HCT116 (cell line): ENCODE measurements at regions not wholly inside any gene's neighbourhood (a gene's known extent, or its start where the extent isn't known, plus 50 kb on each side); places are given as distances from the start of the nearest gene placed in this dataset.

Experiments
- ATAC-seq: fragments of 200-7000 bp; cut with Tn5 transposase; 2 replicates; pipeline ENCODE4 v1.9.1; 2020; ENCODE audit warnings: mild to moderate bottlenecking, moderate library complexity
- BruUV-seq: library from RNA; stranded (reverse); fragments of 400-500 nt; replicated peaks from 2 replicates; lab custom pipeline; 2021; lab: Mats Ljungman, UMichigan
- CTCF ChIA-PET: fragments of 300-600 bp; sonication (Branson Sonifier 250); formaldehyde crosslinking; loops from one replicate; lab custom pipeline; 2021; ENCODE audit warnings: antibody characterized with exemption; lab: Charles Lee
- POLR2A ChIA-PET: fragments of 300-600, 350-600 bp; sonication (Branson Sonifier 250); formaldehyde crosslinking; loops from one replicate; lab custom pipeline; 2021; ENCODE audit warnings: antibody characterized with exemption; lab: Charles Lee
- RAD21 ChIA-PET, 2 experiments: fragments of 300-600 bp; sonication (Branson Sonifier 250); formaldehyde crosslinking; loops; one replicate each; lab custom pipeline; 2023; ENCODE audit warnings: low total read pairs in 2 of 2; ENCODE audit not compliant: uncharacterized antibody in 2 of 2, unreplicated experiment in 2 of 2, low non-redundant PET in 1 of 2; lab: Charles Lee
- DNase-seq: peaks from one replicate; pipeline ENCODE4 v3.0.0-alpha.2; 2010; ENCODE audit warnings: low read depth, low spot score
- H2AFZ ChIP-seq: fragments of 200-600 bp; shearing (Covaris generic), sonication (generic); 2 replicates; pipeline ENCODE4 v1.6.1; 2017; ENCODE audit warnings: low read depth, mixed run types, mixed read lengths, antibody characterized with exemption, low read length; ENCODE audit not compliant: poor library complexity, severe bottlenecking
- H3K27ac ChIP-seq: 2 replicates; pipeline ENCODE4 v1.5.1; 2012; ENCODE audit warnings: low read depth, low read length
- H3K27me3 ChIP-seq: fragments of 200-600 bp; sonication (generic); 2 replicates; pipeline ENCODE4 v1.6.1; 2016; ENCODE audit warnings: mixed run types, low read length, mixed read lengths; ENCODE audit not compliant: insufficient read depth
- H3K36me3 ChIP-seq, 2 experiments: fragments of 200-500 bp in 1 of 2; fragments of 200-600 bp in 1 of 2; sonication (Bioruptor generic) in 1 of 2; sonication (generic) in 1 of 2; 2 replicates each; pipeline versions ENCODE4 v1.5.1 to v1.6.1; 2014 to 2016; ENCODE audit warnings: low read length in 2 of 2, inconsistent platforms in 1 of 2, mixed read lengths in 1 of 2, mixed run types in 1 of 2; ENCODE audit not compliant: insufficient read depth in 2 of 2, control insufficient read depth in 1 of 2
- H3K4me1 ChIP-seq, 2 experiments: fragments of 200-600 bp in 1 of 2; sonication (generic) in 1 of 2; 2 replicates each; pipeline versions ENCODE4 v1.5.1 to v1.6.1; 2012 to 2017; ENCODE audit warnings: low read length in 2 of 2, inconsistent platforms in 1 of 2, mild to moderate bottlenecking in 1 of 2, mixed read lengths in 1 of 2, mixed run types in 1 of 2, moderate library complexity in 1 of 2; ENCODE audit not compliant: insufficient read depth in 2 of 2, control insufficient read depth in 1 of 2
- H3K4me2 ChIP-seq: fragments of 200-600 bp; sonication (generic); 2 replicates; pipeline ENCODE4 v1.6.1; 2017; ENCODE audit warnings: mixed run types, low read length, mixed read lengths
- H3K4me3 ChIP-seq, 2 experiments: fragments of 200-600 bp in 1 of 2; sonication (generic) in 1 of 2; replicated peaks in 1 of 2; 2 replicates each; pipeline ENCODE4 v1.5.1; 2011 to 2016; ENCODE audit warnings: low read length in 2 of 2, control low read depth in 1 of 2, low read depth in 1 of 2, mild to moderate bottlenecking in 1 of 2, mixed read lengths in 1 of 2, mixed run types in 1 of 2
- H3K79me2 ChIP-seq: fragments of 200-600 bp; sonication (generic); 2 replicates; pipeline ENCODE4 v1.6.1; 2017; ENCODE audit warnings: mild to moderate bottlenecking, mixed run types, low read length, moderate library complexity, mixed read lengths; ENCODE audit not compliant: insufficient read depth
- H3K9ac ChIP-seq: fragments of 200-600 bp; sonication (generic); 2 replicates; pipeline ENCODE4 v1.6.1; 2016; ENCODE audit warnings: low read length, mixed read lengths
- H3K9me2 ChIP-seq: fragments of 200-600 bp; sonication (generic), shearing (Covaris generic); 2 replicates; pipeline ENCODE4 v1.6.1; 2017; ENCODE audit warnings: mixed run types, mild to moderate bottlenecking, moderate library complexity; ENCODE audit not compliant: insufficient read depth
- H3K9me3 ChIP-seq, 2 experiments: fragments of 200-500 bp in 1 of 2; fragments of 200-600 bp in 1 of 2; sonication (Bioruptor generic) in 1 of 2; sonication (generic) in 1 of 2; 2 replicates each; pipeline ENCODE4 v1.6.1; 2014 to 2017; ENCODE audit warnings: low read length in 2 of 2, mixed read lengths in 2 of 2, inconsistent platforms in 1 of 2, low read depth in 1 of 2, mild to moderate bottlenecking in 1 of 2, mixed run types in 1 of 2, moderate library complexity in 1 of 2; ENCODE audit not compliant: control insufficient read depth in 1 of 2, insufficient read depth in 1 of 2
- H4K20me1 ChIP-seq: fragments of 200-600 bp; sonication (generic), shearing (Covaris generic); 2 replicates; pipeline ENCODE4 v1.6.1; 2017; ENCODE audit warnings: mixed run types, mild to moderate bottlenecking, moderate library complexity; ENCODE audit not compliant: insufficient read depth
- CTCF ChIP-seq, 3 experiments: fragments of 200-600 bp in 1 of 3; sonication (generic) in 1 of 3; IDR thresholded peaks in 2 of 3; conservative IDR thresholded peaks in 1 of 3; 2 replicates each; pipeline ENCODE4 v1.5.1; 2012 to 2017; ENCODE audit warnings: low read depth in 2 of 3, low read length in 2 of 3, antibody characterized with exemption in 1 of 3, borderline replicate concordance in 1 of 3, control low read depth in 1 of 3, mild to moderate bottlenecking in 1 of 3, mixed read lengths in 1 of 3, mixed run types in 1 of 3, moderate library complexity in 1 of 3; ENCODE audit not compliant: insufficient read depth in 1 of 3
- EGR1 ChIP-seq: IDR thresholded peaks from 2 replicates; pipeline ENCODE4 v1.6.1; 2012; ENCODE audit warnings: low read depth
- ELF1 ChIP-seq: IDR thresholded peaks from 2 replicates; pipeline ENCODE4 v1.6.1; 2012; ENCODE audit warnings: low read depth, borderline replicate concordance
- EZH2 ChIP-seq: fragments of 200-600 bp; sonication (generic); IDR thresholded peaks from 2 replicates; pipeline ENCODE4 v1.6.1; 2017; ENCODE audit warnings: antibody characterized with exemption, mixed run types
- EZH2phosphoT487 ChIP-seq: fragments of 200-600 bp; IDR thresholded peaks from 2 replicates; pipeline ENCODE4 v1.6.1; 2018; ENCODE audit warnings: antibody characterized with exemption, borderline replicate concordance
- FOSL1 ChIP-seq: IDR thresholded peaks from 2 replicates; pipeline ENCODE4 v1.6.1; 2012; ENCODE audit warnings: low read depth
- JUND ChIP-seq: IDR thresholded peaks from 2 replicates; pipeline ENCODE4 v1.6.1; 2012
- POLR2A ChIP-seq: IDR thresholded peaks from 2 replicates; pipeline ENCODE4 v1.7.0; 2011; ENCODE audit warnings: borderline replicate concordance; ENCODE audit not compliant: insufficient read depth, insufficient read length; ENCODE audit errors: extremely low read depth
- POLR2AphosphoS5 ChIP-seq: IDR thresholded peaks from 2 replicates; pipeline ENCODE4 v1.6.1; 2011; ENCODE audit warnings: mild to moderate bottlenecking, low read depth, low read length, moderate library complexity
- RAD21 ChIP-seq: IDR thresholded peaks from 2 replicates; pipeline ENCODE4 v1.6.1; 2012; ENCODE audit warnings: low read depth, mild to moderate bottlenecking
- SIN3A ChIP-seq: IDR thresholded peaks from 2 replicates; pipeline ENCODE4 v1.6.1; 2012; ENCODE audit warnings: low read depth
- SP1 ChIP-seq: IDR thresholded peaks from 2 replicates; pipeline ENCODE4 v1.6.1; 2012; ENCODE audit warnings: low read depth
- SRF ChIP-seq: IDR thresholded peaks from 2 replicates; pipeline ENCODE4 v1.6.1; 2012; ENCODE audit warnings: low read depth
- TCF7L2 ChIP-seq: IDR thresholded peaks from 2 replicates; pipeline ENCODE4 v1.7.0; 2011; ENCODE audit warnings: borderline replicate concordance, inconsistent platforms; ENCODE audit not compliant: insufficient read depth, insufficient read length; ENCODE audit errors: extremely low read depth
- YY1 ChIP-seq: IDR thresholded peaks from 2 replicates; pipeline ENCODE4 v1.6.1; 2011; ENCODE audit warnings: low read length, low read depth, moderate library complexity, mild to moderate bottlenecking; ENCODE audit not compliant: insufficient replicate concordance; ENCODE audit errors: extremely low read depth
- ZFX ChIP-seq: fragments of 450-650 bp; IDR thresholded peaks from 2 replicates; pipeline ENCODE4 v1.6.1; 2017
- ZNF274 ChIP-seq: fragments of 200-500 bp; sonication (Bioruptor generic); IDR thresholded peaks from 2 replicates; pipeline ENCODE4 v1.6.1; 2014; ENCODE audit warnings: mild to moderate bottlenecking, low read depth, low read length, inconsistent platforms
- intact Hi-C: fragments of 100-400 bp; cut with micrococcal nuclease; formaldehyde crosslinking; loops from 2 replicates; pipeline ENCODE4 v1.10.0; 2022
- TF ChIP-seq, protein P1 (sequence below): IDR thresholded peaks from 2 replicates; pipeline ENCODE4 v1.6.1; 2012
- TF ChIP-seq, protein P2 (sequence below): IDR thresholded peaks from 2 replicates; pipeline ENCODE4 v1.6.1; 2011; ENCODE audit warnings: mild to moderate bottlenecking, low read length, moderate library complexity; ENCODE audit not compliant: insufficient replicate concordance; ENCODE audit errors: extremely low read depth
- TF ChIP-seq, protein P3 (sequence below): IDR thresholded peaks from 2 replicates; pipeline ENCODE4 v1.6.1; 2012; ENCODE audit warnings: low read depth

DNA sequence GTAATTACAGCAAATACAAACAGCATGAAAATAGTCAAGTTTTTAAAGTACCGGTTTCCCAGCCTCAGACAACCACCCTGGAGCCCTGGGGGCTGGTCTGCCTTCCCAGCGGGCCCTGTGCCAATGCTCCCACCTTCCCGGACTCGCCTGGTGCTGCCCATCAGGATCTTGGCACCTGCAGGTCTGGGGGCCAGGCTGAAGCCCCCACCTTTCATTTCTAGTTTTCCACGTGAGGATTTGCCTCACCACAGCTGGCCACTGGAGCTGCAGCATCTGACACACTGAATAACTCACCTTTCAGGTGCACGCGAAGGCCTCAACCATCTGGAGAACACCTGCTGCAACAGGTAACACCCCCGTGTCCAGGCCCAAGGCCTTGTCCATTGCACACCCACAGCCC, 108.7 kb upstream of the THY1 start:
- H3K9ac ChIP-seq, result no peak overlapping the region
- ATAC-seq (no peak), DNase-seq (no peak)
- no peaks in the 10 kb centered on the region for H4K20me1 ChIP-seq
- no peaks in the 10 kb centered on the region for H3K79me2 ChIP-seq
- intact Hi-C loops, result no loop called here
- TF ChIP-seq, protein P1, sequence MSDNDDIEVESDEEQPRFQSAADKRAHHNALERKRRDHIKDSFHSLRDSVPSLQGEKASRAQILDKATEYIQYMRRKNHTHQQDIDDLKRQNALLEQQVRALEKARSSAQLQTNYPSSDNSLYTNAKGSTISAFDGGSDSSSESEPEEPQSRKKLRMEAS, result no peak
- no peak for TF ChIP-seq YY1
- no peak for TF ChIP-seq SP1
- TF ChIP-seq JUND, result no peak
- no peak for TF ChIP-seq EZH2
- TF ChIP-seq TCF7L2, result no peak
- no peak for TF ChIP-seq CTCF (IDR thresholded peaks at IDR 0.05 in 2 of 3, conservative IDR thresholded peaks at IDR 0.05 in 1 of 3; ENCODE audit: borderline replicate concordance in 1 of 3, insufficient read depth in 1 of 3, low read depth in 2 of 3, low read length in 2 of 3)
- TF ChIP-seq, protein P2, sequence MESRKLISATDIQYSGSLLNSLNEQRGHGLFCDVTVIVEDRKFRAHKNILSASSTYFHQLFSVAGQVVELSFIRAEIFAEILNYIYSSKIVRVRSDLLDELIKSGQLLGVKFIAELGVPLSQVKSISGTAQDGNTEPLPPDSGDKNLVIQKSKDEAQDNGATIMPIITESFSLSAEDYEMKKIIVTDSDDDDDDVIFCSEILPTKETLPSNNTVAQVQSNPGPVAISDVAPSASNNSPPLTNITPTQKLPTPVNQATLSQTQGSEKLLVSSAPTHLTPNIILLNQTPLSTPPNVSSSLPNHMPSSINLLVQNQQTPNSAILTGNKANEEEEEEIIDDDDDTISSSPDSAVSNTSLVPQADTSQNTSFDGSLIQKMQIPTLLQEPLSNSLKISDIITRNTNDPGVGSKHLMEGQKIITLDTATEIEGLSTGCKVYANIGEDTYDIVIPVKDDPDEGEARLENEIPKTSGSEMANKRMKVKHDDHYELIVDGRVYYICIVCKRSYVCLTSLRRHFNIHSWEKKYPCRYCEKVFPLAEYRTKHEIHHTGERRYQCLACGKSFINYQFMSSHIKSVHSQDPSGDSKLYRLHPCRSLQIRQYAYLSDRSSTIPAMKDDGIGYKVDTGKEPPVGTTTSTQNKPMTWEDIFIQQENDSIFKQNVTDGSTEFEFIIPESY, result no peak
- no peak for TF ChIP-seq ZNF274
- no peak for TF ChIP-seq EZH2phosphoT487
- TF ChIP-seq POLR2A, result no peak
- no peak for TF ChIP-seq EGR1
- no peak for TF ChIP-seq RAD21
- TF ChIP-seq POLR2AphosphoS5, result no peak
- TF ChIP-seq FOSL1, result no peak
- no peak for TF ChIP-seq ZFX
- no peak for TF ChIP-seq SIN3A
- TF ChIP-seq, protein P3, sequence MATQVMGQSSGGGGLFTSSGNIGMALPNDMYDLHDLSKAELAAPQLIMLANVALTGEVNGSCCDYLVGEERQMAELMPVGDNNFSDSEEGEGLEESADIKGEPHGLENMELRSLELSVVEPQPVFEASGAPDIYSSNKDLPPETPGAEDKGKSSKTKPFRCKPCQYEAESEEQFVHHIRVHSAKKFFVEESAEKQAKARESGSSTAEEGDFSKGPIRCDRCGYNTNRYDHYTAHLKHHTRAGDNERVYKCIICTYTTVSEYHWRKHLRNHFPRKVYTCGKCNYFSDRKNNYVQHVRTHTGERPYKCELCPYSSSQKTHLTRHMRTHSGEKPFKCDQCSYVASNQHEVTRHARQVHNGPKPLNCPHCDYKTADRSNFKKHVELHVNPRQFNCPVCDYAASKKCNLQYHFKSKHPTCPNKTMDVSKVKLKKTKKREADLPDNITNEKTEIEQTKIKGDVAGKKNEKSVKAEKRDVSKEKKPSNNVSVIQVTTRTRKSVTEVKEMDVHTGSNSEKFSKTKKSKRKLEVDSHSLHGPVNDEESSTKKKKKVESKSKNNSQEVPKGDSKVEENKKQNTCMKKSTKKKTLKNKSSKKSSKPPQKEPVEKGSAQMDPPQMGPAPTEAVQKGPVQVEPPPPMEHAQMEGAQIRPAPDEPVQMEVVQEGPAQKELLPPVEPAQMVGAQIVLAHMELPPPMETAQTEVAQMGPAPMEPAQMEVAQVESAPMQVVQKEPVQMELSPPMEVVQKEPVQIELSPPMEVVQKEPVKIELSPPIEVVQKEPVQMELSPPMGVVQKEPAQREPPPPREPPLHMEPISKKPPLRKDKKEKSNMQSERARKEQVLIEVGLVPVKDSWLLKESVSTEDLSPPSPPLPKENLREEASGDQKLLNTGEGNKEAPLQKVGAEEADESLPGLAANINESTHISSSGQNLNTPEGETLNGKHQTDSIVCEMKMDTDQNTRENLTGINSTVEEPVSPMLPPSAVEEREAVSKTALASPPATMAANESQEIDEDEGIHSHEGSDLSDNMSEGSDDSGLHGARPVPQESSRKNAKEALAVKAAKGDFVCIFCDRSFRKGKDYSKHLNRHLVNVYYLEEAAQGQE, result no peak
- TF ChIP-seq ELF1, result no peak
- no peak for TF ChIP-seq SRF
- RAD21 ChIA-PET, result no interaction called here
- no peaks in the 10 kb centered on the region for H3K36me3 ChIP-seq
- H3K4me3 ChIP-seq, result no peak overlapping the region
- CTCF ChIA-PET, result no interaction called here
- no TSS peak for BruUV-seq
- peaks cover 0 to 6% of the 10 kb centered on the region in 2 experiments; a peak in 1 of 4 replicates for H3K4me1 ChIP-seq
- H3K27ac ChIP-seq, result no peak overlapping the region
- no peaks in the 10 kb centered on the region for H3K27me3 ChIP-seq
- H3K9me3 ChIP-seq, result no peaks in the 10 kb centered on the region
- no peak overlapping the region for H3K4me2 ChIP-seq
- H3K9me2 ChIP-seq, result no peaks in the 10 kb centered on the region
- no peak overlapping the region for H2AFZ ChIP-seq
- POLR2A ChIA-PET, result no interaction called here
